ENCODE measurements at regions not wholly inside any gene's neighbourhood (a gene's known extent, or its start where the extent isn't known, plus 50 kb on each side); places are given as distances from the start of the nearest gene placed in this dataset.
"Not testable (repeated sequence)": the region's sequence is repeated elsewhere in the genome, so short reads cannot be mapped to it uniquely, and the experiment has no call there.

GRCh38 chr1:239989990-239990389 is 101.7 kb upstream of the FMN2 start:
- no peak for TF ChIP-seq CTCF (IDR thresholded peaks at IDR 0.05; ENCODE audit: low read depth, low read length, missing control alignments)
- H3K4me3 ChIP-seq (replicated peaks; ENCODE audit: low read depth, low read length): no peak overlapping the region
- no peak for DNase-seq (ENCODE audit: extremely low read depth, low read depth)

GRCh38 chr1:239992566-239992965 is 99.1 kb upstream of the FMN2 start:
- DNase-seq (ENCODE audit: extremely low read depth, low read depth); H3K4me3 ChIP-seq (replicated peaks; ENCODE audit: low read depth, low read length): not testable (repeated sequence)

GRCh38 chr1:239993366-239993765 is 98.3 kb upstream of the FMN2 start:
- no peak for TF ChIP-seq CTCF (IDR thresholded peaks at IDR 0.05; ENCODE audit: low read depth, low read length, missing control alignments)
- no peak for DNase-seq (ENCODE audit: extremely low read depth, low read depth)
- H3K4me3 ChIP-seq (replicated peaks; ENCODE audit: low read depth, low read length): no peak overlapping the region

GRCh38 chr1:239995281-239995680 is 96.4 kb upstream of the FMN2 start:
- H3K4me3 ChIP-seq (replicated peaks; ENCODE audit: low read depth, low read length): no peak overlapping the region
- no peak for DNase-seq (ENCODE audit: extremely low read depth, low read depth)
- TF ChIP-seq CTCF (IDR thresholded peaks at IDR 0.05; ENCODE audit: low read depth, low read length, missing control alignments): no peak

- TF ChIP-seq CTCF (IDR thresholded peaks at IDR 0.05; ENCODE audit: low read depth, low read length, missing control alignments): no peak
- no peak overlapping the region; the same call in 1 of the 2 replicates for H3K4me3 ChIP-seq (replicated peaks; ENCODE audit: low read depth, low read length)
- DNase-seq (ENCODE audit: extremely low read depth, low read depth): no peak
These were observed 94.5 kb upstream of the FMN2 start for GRCh38 chr1:239997160-239997514.

- no peak for DNase-seq (ENCODE audit: extremely low read depth, low read depth)
- TF ChIP-seq CTCF (IDR thresholded peaks at IDR 0.05; ENCODE audit: low read depth, low read length, missing control alignments): peak; percentile 10
- H3K4me3 ChIP-seq (replicated peaks; ENCODE audit: low read depth, low read length): peak overlapping the region; percentile 28
These were observed 94.0 kb upstream of the FMN2 start for GRCh38 chr1:239997515-239998311.

- DNase-seq (ENCODE audit: extremely low read depth, low read depth): no peak
- TF ChIP-seq CTCF (IDR thresholded peaks at IDR 0.05; ENCODE audit: low read depth, low read length, missing control alignments): no peak
- H3K4me3 ChIP-seq (replicated peaks; ENCODE audit: low read depth, low read length): peak overlapping the region; percentile 28
These were observed 93.4 kb upstream of the FMN2 start for GRCh38 chr1:239998312-239998649.

Measured in HFF-Myc (cell line).